Spleen (tissue), 7 donors: ENCODE measurements at regions not wholly inside any gene's neighbourhood (a gene's known extent, or its start where the extent isn't known, plus 50 kb on each side); places are given as distances from the start of the nearest gene placed in this dataset.

ENCODE experiments used
- POLR2A ChIP-seq, 3 donors: fragments of 450-650 bp; IDR thresholded peaks; one replicate each; pipeline ENCODE4 v1.5.1; 2017; ENCODE audit warnings: antibody characterized with exemption in 3 of 3, mild to moderate bottlenecking in 1 of 3
- POLR2AphosphoS5 ChIP-seq, 3 donors: sonication (generic); formaldehyde crosslinking; IDR thresholded peaks; one replicate each; pipeline ENCODE4 v1.5.1; 2017; ENCODE audit warnings: antibody characterized with exemption in 3 of 3
- TF ChIP-seq, protein P1 (sequence below), 11 experiments: fragments of 200-600 bp in 7 of 11; fragments of 450-650 bp in 4 of 11; sonication (generic) in 4 of 11; IDR thresholded peaks in 8 of 11; conservative IDR thresholded peaks in 3 of 11; 1 replicate in 7 of 11; 2 replicates in 4 of 11; pipeline versions ENCODE4 v1.4.0 to v1.8.0; 2016 to 2021; ENCODE audit warnings: antibody characterized with exemption in 11 of 11, inconsistent platforms in 4 of 11, mild to moderate bottlenecking in 1 of 11
- donor health status: DM: no; HTN: no; CAD: no; lungs with moderate emphysema.
- donor health status: DM: no; HTN: no; CAD: no.
- donor health status: DM: no; HTN: no; CAD: no.

DNA sequence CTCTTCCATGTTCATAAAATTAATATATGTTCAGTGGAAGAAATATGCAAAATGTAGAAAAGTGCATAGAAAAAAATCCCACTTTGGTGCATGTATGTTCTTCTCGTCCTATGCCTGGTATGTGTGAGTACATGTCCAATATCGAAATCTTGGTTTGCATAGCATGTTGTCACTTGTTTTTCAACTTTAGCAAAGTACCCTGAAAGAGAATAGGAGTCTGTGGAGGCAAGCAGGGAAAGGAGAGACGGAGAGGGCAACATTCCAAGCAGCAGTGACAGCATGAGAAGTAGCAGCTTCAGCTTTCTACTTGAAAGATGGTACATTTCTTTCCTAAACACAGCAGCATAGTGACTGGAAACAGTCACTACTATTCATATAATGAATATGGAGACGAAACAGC, 56.8 kb upstream of the CACNA2D3 start:
- TF ChIP-seq, protein P1, sequence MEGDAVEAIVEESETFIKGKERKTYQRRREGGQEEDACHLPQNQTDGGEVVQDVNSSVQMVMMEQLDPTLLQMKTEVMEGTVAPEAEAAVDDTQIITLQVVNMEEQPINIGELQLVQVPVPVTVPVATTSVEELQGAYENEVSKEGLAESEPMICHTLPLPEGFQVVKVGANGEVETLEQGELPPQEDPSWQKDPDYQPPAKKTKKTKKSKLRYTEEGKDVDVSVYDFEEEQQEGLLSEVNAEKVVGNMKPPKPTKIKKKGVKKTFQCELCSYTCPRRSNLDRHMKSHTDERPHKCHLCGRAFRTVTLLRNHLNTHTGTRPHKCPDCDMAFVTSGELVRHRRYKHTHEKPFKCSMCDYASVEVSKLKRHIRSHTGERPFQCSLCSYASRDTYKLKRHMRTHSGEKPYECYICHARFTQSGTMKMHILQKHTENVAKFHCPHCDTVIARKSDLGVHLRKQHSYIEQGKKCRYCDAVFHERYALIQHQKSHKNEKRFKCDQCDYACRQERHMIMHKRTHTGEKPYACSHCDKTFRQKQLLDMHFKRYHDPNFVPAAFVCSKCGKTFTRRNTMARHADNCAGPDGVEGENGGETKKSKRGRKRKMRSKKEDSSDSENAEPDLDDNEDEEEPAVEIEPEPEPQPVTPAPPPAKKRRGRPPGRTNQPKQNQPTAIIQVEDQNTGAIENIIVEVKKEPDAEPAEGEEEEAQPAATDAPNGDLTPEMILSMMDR (IDR thresholded peaks at IDR 0.05 in 8 of 11, conservative IDR thresholded peaks at IDR 0.05 in 3 of 11), result no peak
- TF ChIP-seq POLR2A (IDR thresholded peaks at IDR 0.05), result no peak
- no peak for TF ChIP-seq POLR2AphosphoS5 (IDR thresholded peaks at IDR 0.05)
